ENCODE measurements at regions not wholly inside any gene's neighbourhood (a gene's known extent, or its start where the extent isn't known, plus 50 kb on each side); places are given as distances from the start of the nearest gene placed in this dataset.

DNA sequence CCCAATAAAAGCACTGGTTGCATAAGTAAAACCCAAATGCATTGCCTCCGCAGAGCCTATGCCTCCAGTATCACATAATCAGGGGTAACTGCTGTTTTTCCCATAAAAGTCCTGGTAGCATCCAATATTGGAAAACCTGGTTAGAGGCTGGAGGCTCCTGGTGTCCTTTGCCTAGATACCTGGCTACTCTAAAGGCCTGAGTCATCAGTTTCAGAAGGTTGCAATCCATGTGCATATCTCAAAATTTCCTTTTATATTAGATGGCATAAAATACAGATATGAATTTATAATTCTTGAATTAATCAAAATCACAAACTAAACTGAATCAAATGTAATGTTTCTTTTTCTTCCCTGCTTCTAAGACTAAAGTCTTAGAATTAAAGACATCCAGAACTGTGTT, 164.2 kb upstream of the DCN start:
- ChIA-PET CTCF (no interaction called here), POLR2A (ENCODE audit: low non-redundant PET) (no interaction called here)
- Histone ChIP-seq H3K27ac (ENCODE audit: low read depth, low read length, poor library complexity, severe bottlenecking) (no peak overlapping the region), H3K36me3 (ENCODE audit: insufficient read depth, low read length, poor library complexity, severe bottlenecking) (no peaks in the 10 kb centered on the region), H3K27me3 (replicated peaks; ENCODE audit: insufficient read depth, low read depth, low read length, poor library complexity) (peaks cover 6% of the 10 kb centered on the region), H3K9me3 (ENCODE audit: low read depth, low read length, poor library complexity, severe bottlenecking) (no peaks in the 10 kb centered on the region), H3K4me3 (ENCODE audit: low read depth, low read length, poor library complexity, severe bottlenecking) (no peak overlapping the region), H3K4me1 (ENCODE audit: insufficient read depth, low read length, poor library complexity, severe bottlenecking) (no peaks in the 10 kb centered on the region)
- TF ChIP-seq CTCF (conservative IDR thresholded peaks at IDR 0.05; ENCODE audit: low read depth, low read length) = no peak
- TF ChIP-seq EZH2 (IDR thresholded peaks at IDR 0.05; ENCODE audit: borderline replicate concordance, low read depth, low read length, poor library complexity, severe bottlenecking) = no peak
- BruUV-seq (replicated peaks) = no TSS peak
- intact Hi-C loops (cut with micrococcal nuclease; ENCODE audit: unreplicated experiment) = loop anchor here (10.0 kb wide), 1 partner anchor 1612 kb away; no protein-coding TSS in a partner anchor
- DNase-seq (ENCODE audit: low spot score) = no peak

DNA sequence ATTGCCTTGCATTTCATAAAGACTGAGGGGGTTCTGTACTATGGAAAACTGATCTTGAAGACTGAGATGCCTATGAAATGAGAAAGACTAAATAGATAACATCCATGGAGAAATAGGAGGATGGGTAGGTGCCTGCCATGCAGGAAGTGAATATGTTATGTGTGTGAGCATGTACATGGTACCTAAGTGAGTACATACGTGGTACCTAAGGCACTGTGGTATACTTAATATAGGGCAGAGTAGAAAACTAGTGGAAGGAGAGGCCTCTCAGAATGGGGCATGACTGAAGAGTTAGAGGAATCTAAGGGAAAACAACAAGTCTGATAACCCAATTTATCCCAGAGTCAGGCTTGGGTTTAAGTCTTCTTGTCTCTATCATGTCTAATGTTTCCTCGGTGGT, 161.8 kb upstream of the DCN start:
- BruUV-seq (replicated peaks) = no TSS peak
- POLR2A ChIA-PET (ENCODE audit: low non-redundant PET) = no interaction called here
- no peak for DNase-seq (ENCODE audit: low spot score)
- Histone ChIP-seq H3K4me3 (ENCODE audit: low read depth, low read length, poor library complexity, severe bottlenecking) (no peak overlapping the region), H3K4me1 (ENCODE audit: insufficient read depth, low read length, poor library complexity, severe bottlenecking) (no peaks in the 10 kb centered on the region), H3K27ac (ENCODE audit: low read depth, low read length, poor library complexity, severe bottlenecking) (no peak overlapping the region), H3K27me3 (replicated peaks; ENCODE audit: insufficient read depth, low read depth, low read length, poor library complexity) (peaks cover 6% of the 10 kb centered on the region), H3K36me3 (ENCODE audit: insufficient read depth, low read length, poor library complexity, severe bottlenecking) (no peaks in the 10 kb centered on the region), H3K9me3 (ENCODE audit: low read depth, low read length, poor library complexity, severe bottlenecking) (no peaks in the 10 kb centered on the region)
- CTCF ChIA-PET = interaction anchor here (1.4 kb wide), 1 partner anchor 11 kb away, joined by 3 read pairs; no protein-coding TSS in a partner anchor
- TF ChIP-seq EZH2 (IDR thresholded peaks at IDR 0.05; ENCODE audit: borderline replicate concordance, low read depth, low read length, poor library complexity, severe bottlenecking) (no peak), CTCF (conservative IDR thresholded peaks at IDR 0.05; ENCODE audit: low read depth, low read length) (no peak)
- intact Hi-C loops (cut with micrococcal nuclease; ENCODE audit: unreplicated experiment) = loop anchor here (10.0 kb wide), 1 partner anchor 1610 kb away; no protein-coding TSS in a partner anchor

DNA sequence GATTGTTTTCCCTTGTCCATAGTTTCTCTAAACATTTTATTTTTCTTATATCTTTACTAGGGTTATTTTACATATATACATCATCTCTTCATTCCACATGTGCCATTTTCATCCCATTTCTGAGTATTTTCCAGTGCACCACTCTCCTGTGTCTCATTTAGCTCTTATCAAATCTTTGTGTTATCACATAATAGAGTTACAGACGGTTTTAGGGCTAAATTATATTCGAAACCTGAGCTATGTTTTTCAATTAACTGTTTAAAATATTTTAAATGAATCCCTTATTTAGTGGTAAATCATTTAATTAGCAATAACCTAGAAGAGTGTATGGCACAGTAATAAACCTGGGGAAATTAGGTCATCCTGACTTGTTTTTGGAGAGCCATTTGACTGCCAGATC, 160.4 kb upstream of the DCN start:
- Histone ChIP-seq H3K9me3 (ENCODE audit: low read depth, low read length, poor library complexity, severe bottlenecking) (no peaks in the 10 kb centered on the region), H3K4me3 (ENCODE audit: low read depth, low read length, poor library complexity, severe bottlenecking) (no peak overlapping the region), H3K36me3 (ENCODE audit: insufficient read depth, low read length, poor library complexity, severe bottlenecking) (no peaks in the 10 kb centered on the region), H3K27me3 (replicated peaks; ENCODE audit: insufficient read depth, low read depth, low read length, poor library complexity) (peaks cover 6% of the 10 kb centered on the region), H3K27ac (ENCODE audit: low read depth, low read length, poor library complexity, severe bottlenecking) (no peak overlapping the region), H3K4me1 (ENCODE audit: insufficient read depth, low read length, poor library complexity, severe bottlenecking) (no peaks in the 10 kb centered on the region)
- ChIA-PET POLR2A (ENCODE audit: low non-redundant PET) (no interaction called here), CTCF (no interaction called here)
- no peak for DNase-seq (ENCODE audit: low spot score)
- TF ChIP-seq CTCF (conservative IDR thresholded peaks at IDR 0.05; ENCODE audit: low read depth, low read length) (no peak), EZH2 (IDR thresholded peaks at IDR 0.05; ENCODE audit: borderline replicate concordance, low read depth, low read length, poor library complexity, severe bottlenecking) (no peak)
- intact Hi-C loops (cut with micrococcal nuclease; ENCODE audit: unreplicated experiment) = loop anchor here (10.0 kb wide), 1 partner anchor 1608 kb away; no protein-coding TSS in a partner anchor
- BruUV-seq (replicated peaks) = no TSS peak

Measured in A673 (cell line).